ENCODE measurements at regions not wholly inside any gene's neighbourhood (a gene's known extent, or its start where the extent isn't known, plus 50 kb on each side); places are given as distances from the start of the nearest gene placed in this dataset.

DNA sequence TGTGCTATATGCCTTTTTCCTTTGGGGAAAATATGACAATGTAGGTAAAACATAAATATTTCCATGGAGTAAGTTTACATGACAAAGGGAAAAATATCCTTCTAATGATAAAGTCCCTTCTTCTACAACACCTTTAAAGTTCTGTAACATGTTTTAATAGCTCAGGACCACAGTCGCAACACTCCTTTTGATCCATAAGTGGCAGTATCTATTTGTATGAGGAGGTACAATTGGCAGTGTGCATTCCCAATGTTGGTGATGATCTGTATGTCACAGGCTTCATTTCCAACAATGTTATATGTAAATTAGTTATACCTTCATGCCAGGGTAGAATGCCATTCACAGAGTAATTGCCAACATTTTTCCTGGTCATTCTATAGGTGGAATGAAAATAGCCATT, 127.1 kb upstream of the CCNH start:
- ChIA-PET CTCF (no interaction called here), RAD21 (ENCODE audit: unreplicated experiment) (no interaction called here), SMC1A (ENCODE audit: uncharacterized antibody, unreplicated experiment) (no interaction called here), POLR2A (no interaction called here)
- Histone ChIP-seq H3K4me3 (no peak overlapping the region), H3K9me3 (replicated peaks; ENCODE audit: control insufficient read depth, insufficient read depth, low read length) (no peaks in the 10 kb centered on the region), H3K27ac (ENCODE audit: control insufficient read depth, insufficient read depth) (no peak overlapping the region), H3K4me1 (ENCODE audit: control insufficient read depth, insufficient read depth, low read length) (no peaks in the 10 kb centered on the region), H3K9ac (ENCODE audit: control insufficient read depth, insufficient read depth, low read length) (no peak overlapping the region), H3K36me3 (ENCODE audit: control insufficient read depth in 2 of 2, insufficient read depth in 2 of 2, low read length in 1 of 2) (no peaks in the 10 kb centered on the region), H3K4me2 (ENCODE audit: control insufficient read depth, insufficient read depth) (no peak overlapping the region), H2AFZ (ENCODE audit: control insufficient read depth, low read depth, low read length) (no peak overlapping the region), H4K20me1 (ENCODE audit: control insufficient read depth, insufficient read depth) (no peaks in the 10 kb centered on the region), H3K27me3 (replicated peaks in 1 of 2; ENCODE audit: control insufficient read depth in 2 of 2, insufficient read depth in 2 of 2, low read length in 1 of 2) (no peaks in the 10 kb centered on the region), H3K79me2 (ENCODE audit: control insufficient read depth, insufficient read depth, low read length) (no peaks in the 10 kb centered on the region)
- 41% methylated on average over 1 of the region's 1 CpG for WGBS (ENCODE audit: insufficient coverage, insufficient replicate concordance, low lambda C conversion rate, missing lambda C conversion rate)
- FAIRE-seq (no peak), ATAC-seq (no peak), DNase-seq (ENCODE audit: low read depth, low spot score) (no peak)
- intact Hi-C loops (cut with micrococcal nuclease; ENCODE audit: unreplicated experiment) = no loop called here
- in situ Hi-C loops (cut with MboI) = no loop called here
- no TSS peak for BruUV-seq (replicated peaks)
- TF ChIP-seq ZBED1 (IDR thresholded peaks at IDR 0.05; ENCODE audit: borderline replicate concordance) (no peak), WRNIP1 (IDR thresholded peaks at IDR 0.05; ENCODE audit: borderline replicate concordance, low read depth, low read length) (no peak), TAF1 (IDR thresholded peaks at IDR 0.05; ENCODE audit: borderline replicate concordance, low read depth, low read length) (no peak), RCOR1 (conservative IDR thresholded peaks at IDR 0.05; ENCODE audit: low read depth, low read length) (no peak), STAT3 (IDR thresholded peaks at IDR 0.05; ENCODE audit: low read depth, low read length) (no peak), FOS (IDR thresholded peaks at IDR 0.05; ENCODE audit: borderline replicate concordance, extremely low read depth, insufficient read length) (no peak), SIN3A (IDR thresholded peaks at IDR 0.05; ENCODE audit: low read depth, low read length) (no peak), EP300 (IDR thresholded peaks at IDR 0.05; ENCODE audit: borderline replicate concordance in 1 of 2, control insufficient read depth in 1 of 2, low read depth in 2 of 2, low read length in 2 of 2) (no peak), ZNF207 (IDR thresholded peaks at IDR 0.05; ENCODE audit: borderline replicate concordance) (no peak), IRF4 (IDR thresholded peaks at IDR 0.05; ENCODE audit: low read depth, low read length) (no peak), POU2F2 (IDR thresholded peaks at IDR 0.05; ENCODE audit: borderline replicate concordance, low read depth, low read length) (no peak)
- TF ChIP-seq, protein P1, sequence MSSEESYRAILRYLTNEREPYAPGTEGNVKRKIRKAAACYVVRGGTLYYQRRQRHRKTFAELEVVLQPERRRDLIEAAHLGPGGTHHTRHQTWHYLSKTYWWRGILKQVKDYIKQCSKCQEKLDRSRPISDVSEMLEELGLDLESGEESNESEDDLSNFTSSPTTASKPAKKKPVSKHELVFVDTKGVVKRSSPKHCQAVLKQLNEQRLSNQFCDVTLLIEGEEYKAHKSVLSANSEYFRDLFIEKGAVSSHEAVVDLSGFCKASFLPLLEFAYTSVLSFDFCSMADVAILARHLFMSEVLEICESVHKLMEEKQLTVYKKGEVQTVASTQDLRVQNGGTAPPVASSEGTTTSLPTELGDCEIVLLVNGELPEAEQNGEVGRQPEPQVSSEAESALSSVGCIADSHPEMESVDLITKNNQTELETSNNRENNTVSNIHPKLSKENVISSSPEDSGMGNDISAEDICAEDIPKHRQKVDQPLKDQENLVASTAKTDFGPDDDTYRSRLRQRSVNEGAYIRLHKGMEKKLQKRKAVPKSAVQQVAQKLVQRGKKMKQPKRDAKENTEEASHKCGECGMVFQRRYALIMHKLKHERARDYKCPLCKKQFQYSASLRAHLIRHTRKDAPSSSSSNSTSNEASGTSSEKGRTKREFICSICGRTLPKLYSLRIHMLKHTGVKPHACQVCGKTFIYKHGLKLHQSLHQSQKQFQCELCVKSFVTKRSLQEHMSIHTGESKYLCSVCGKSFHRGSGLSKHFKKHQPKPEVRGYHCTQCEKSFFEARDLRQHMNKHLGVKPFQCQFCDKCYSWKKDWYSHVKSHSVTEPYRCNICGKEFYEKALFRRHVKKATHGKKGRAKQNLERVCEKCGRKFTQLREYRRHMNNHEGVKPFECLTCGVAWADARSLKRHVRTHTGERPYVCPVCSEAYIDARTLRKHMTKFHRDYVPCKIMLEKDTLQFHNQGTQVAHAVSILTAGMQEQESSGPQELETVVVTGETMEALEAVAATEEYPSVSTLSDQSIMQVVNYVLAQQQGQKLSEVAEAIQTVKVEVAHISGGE (CRISPR knock-in tag; IDR thresholded peaks at IDR 0.05) = no peak
- TF ChIP-seq, protein P2, sequence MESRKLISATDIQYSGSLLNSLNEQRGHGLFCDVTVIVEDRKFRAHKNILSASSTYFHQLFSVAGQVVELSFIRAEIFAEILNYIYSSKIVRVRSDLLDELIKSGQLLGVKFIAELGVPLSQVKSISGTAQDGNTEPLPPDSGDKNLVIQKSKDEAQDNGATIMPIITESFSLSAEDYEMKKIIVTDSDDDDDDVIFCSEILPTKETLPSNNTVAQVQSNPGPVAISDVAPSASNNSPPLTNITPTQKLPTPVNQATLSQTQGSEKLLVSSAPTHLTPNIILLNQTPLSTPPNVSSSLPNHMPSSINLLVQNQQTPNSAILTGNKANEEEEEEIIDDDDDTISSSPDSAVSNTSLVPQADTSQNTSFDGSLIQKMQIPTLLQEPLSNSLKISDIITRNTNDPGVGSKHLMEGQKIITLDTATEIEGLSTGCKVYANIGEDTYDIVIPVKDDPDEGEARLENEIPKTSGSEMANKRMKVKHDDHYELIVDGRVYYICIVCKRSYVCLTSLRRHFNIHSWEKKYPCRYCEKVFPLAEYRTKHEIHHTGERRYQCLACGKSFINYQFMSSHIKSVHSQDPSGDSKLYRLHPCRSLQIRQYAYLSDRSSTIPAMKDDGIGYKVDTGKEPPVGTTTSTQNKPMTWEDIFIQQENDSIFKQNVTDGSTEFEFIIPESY (IDR thresholded peaks at IDR 0.05) = no peak
- TF ChIP-seq, protein P3, sequence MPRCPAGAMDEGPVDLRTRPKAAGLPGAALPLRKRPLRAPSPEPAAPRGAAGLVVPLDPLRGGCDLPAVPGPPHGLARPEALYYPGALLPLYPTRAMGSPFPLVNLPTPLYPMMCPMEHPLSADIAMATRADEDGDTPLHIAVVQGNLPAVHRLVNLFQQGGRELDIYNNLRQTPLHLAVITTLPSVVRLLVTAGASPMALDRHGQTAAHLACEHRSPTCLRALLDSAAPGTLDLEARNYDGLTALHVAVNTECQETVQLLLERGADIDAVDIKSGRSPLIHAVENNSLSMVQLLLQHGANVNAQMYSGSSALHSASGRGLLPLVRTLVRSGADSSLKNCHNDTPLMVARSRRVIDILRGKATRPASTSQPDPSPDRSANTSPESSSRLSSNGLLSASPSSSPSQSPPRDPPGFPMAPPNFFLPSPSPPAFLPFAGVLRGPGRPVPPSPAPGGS (IDR thresholded peaks at IDR 0.05; ENCODE audit: borderline replicate concordance, insufficient read depth, low read depth, low read length, poor library complexity, severe bottlenecking) = no peak

All from GM12878 (cell line).